SW480 (cell line): ENCODE measurements at regions not wholly inside any gene's neighbourhood (a gene's known extent, or its start where the extent isn't known, plus 50 kb on each side); places are given as distances from the start of the nearest gene placed in this dataset.
"Not testable (repeated sequence)": the region's sequence is repeated elsewhere in the genome, so short reads cannot be mapped to it uniquely, and the experiment has no call there.

ENCODE experiments used
- DNase-seq: peaks from one replicate; pipeline ENCODE4 v3.0.0-alpha.2; 2016; ENCODE audit warnings: low spot score

DNA sequence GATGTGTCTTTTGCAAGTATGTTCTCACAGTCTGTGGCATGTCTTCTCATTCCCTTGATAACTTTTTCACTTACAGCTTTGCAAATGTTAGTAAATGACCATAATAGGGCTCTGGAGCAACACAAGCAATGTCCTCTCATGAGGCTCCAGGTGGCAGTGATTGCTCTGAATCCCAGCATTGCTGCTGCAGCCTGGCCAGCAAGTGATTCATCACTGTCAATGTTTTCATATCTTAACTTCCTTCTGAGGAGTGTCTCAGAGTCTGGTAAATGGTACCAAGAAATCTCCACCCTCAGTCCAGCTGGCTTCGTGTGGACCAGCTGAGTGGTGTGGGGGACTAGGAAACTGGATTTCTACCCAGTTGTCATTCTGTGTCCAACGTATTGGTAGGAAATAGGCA is 139.6 kb downstream of the MYLK4 start:
- no peak for DNase-seq

DNA sequence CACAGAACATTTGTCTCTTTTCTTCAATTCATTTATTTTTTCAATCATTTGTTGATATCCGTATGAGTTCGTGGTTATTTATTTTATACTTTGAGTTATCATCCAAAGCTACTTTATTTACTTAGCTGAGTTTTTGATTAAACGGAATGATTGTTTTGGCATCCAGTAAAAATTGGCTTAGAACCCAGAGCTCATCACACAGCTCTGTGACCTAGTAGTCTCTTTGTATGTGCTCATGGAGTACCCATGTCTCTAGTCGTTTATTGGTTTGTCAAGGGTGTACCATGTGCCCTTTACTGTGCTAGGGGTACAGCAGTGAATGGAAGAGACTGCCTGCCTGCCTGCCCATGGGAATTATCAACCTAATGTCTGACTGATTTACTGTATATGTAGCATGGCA is 142.2 kb downstream of the MYLK4 start:
- no peak for DNase-seq

- no peak for DNase-seq
Measured at GRCh38 chr6:2600363-2600762, 150.4 kb downstream of the MYLK4 start.

- no peak for DNase-seq
Measured at GRCh38 chr6:2599817-2600216, 150.9 kb downstream of the MYLK4 start.

DNA sequence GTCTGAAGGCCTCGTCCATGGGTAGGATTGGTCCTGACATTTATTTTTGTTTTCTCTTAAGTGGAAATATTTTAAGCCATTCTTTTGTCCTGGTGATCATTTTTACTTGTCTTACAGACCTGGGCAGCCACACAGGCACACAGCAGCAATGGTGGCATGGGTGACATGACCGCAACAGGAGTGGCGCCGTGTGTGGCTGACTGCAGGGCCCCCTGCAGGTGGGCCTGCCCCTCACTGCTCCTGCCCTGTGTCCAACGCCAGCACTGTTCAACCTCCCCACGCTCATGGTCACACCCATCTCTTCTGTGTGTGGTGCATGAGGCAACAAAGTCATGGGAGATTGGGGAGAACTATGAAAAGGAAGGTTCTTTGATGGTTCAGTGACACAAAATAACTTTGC is 151.9 kb downstream of the MYLK4 start:
- DNase-seq, result no peak

DNA sequence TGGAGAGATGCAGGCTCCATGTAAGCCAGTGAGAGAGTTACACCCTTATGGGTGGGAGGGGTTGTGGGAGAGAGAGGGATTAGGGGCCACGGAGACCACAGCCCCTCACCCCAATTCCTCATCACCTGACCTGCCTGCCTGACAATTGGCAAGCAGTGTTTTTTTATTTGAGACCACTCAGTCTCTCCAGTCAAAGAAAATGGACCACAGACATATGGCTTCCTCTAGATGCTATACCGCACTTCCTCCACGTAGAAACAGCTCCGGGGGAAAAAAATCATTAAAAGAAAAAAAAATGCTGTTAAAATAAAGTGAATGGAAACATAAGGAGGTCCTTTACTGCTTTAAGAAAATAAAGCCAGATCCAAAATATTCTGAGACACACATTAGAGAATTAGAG is 152.7 kb downstream of the MYLK4 start:
- DNase-seq, result no peak

- DNase-seq, result not testable (repeated sequence)
Measured at GRCh38 chr6:2597457-2597856, 153.3 kb downstream of the MYLK4 start.

DNA sequence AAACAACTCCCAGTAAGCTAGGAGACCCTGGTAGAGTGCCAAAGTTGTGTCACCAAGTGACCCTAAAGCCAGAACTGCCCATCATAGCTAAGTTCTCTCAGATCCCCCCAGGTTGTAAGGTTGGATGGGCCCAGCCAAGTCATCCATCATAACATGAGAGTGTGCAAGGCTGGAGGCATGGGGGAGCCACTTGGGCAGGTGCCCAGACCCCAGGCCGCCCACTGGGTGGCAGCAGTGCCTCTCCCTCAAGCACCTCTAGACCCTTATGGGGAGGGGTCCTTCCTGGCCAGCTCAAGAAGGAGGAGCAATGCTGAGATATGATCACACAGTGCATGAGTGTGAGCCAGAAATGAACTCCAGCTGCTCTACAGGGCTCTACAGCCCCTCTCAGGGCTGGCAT is 154.5 kb downstream of the MYLK4 start:
- no peak for DNase-seq

DNA sequence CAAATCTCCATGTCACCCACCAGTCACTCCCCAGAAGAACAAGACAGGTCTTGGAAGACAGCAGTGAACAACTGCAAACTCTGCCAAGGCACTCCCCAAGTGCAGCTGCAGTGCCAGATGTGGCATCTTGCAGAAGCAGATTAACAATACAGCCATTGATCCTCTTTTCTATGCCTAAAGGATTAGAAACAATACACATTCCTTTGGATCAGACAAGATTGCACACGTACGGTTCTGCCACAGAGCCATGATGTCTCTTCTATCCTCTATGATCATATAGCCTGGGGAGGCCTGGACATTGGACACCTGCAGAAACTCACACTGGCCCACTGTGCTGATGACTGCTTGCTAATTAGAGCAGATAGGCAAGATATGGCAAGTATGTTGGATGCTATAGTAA is 155.9 kb downstream of the MYLK4 start:
- no peak for DNase-seq

- DNase-seq, result no peak
Measured at GRCh38 chr6:2593167-2593566, 157.6 kb downstream of the MYLK4 start.

DNA sequence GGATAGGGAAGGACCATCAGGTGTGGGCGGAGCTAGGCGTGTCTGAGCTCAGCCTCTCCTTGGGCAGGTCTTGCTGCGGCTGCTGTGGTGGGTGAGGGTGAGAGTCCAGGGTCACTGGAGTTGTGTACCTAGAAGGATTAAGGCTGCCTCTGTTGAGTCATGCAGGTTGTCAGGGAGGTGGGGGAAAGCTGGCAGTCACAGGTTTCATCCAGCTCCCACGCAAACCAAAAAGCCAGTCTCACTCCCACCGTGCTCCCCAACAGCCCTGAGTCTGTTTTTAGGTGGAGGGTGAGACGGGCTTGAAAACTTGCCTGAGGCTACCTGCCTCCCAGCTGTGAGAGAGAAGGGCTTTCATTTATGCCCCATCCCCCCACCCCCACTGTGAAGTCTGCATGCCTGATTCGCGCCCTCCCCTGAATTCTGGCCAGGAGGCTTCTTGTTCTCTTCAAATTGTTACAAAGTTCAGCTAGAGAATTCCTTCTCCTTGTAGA is 161.5 kb downstream of the MYLK4 start:
- DNase-seq, result no peak

GRCh38 chr6:2583459-2583858 is 167.3 kb downstream of the MYLK4 start:
- DNase-seq, result no peak

DNA sequence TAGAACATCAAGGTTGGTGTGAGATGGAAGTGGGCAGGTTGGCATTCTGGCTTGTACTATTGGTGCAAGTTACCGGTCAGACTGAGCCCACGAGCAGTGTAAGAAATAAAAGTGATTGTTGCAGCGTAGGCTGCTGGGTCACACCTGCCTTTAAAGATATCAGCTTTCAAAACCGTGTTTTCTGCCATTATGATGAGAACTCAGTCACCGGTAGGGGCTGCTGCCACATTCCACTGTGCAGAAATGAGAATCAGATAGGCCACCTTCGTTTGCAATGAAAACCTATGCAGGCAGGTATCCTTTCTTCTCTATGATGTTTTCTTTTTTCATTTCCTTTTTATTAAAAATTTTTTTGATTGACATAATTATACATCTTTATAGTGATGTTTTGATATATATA is 168.5 kb downstream of the MYLK4 start:
- no peak for DNase-seq

DNA sequence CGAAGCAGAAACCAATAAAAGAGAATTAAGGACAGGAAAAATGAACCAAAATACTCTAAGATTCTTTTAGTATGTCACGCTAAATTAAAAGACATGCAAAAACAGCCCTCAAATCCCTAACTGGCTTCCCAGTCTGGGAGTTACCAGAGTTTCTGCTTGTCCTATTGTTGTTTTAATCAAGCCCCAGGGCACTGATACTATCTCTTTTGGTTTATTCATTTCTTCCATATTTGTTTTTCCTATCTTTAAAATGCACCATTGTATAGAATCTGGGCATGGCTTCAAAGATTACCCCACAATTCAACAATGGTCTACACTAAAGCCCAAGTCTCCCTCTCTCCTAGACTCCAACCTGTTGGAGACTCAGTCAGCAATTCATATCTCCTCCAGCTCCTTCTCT is 169.1 kb downstream of the MYLK4 start:
- DNase-seq, result no peak

GRCh38 chr6:2581011-2581410 is 169.7 kb downstream of the MYLK4 start:
- no peak for DNase-seq

DNA sequence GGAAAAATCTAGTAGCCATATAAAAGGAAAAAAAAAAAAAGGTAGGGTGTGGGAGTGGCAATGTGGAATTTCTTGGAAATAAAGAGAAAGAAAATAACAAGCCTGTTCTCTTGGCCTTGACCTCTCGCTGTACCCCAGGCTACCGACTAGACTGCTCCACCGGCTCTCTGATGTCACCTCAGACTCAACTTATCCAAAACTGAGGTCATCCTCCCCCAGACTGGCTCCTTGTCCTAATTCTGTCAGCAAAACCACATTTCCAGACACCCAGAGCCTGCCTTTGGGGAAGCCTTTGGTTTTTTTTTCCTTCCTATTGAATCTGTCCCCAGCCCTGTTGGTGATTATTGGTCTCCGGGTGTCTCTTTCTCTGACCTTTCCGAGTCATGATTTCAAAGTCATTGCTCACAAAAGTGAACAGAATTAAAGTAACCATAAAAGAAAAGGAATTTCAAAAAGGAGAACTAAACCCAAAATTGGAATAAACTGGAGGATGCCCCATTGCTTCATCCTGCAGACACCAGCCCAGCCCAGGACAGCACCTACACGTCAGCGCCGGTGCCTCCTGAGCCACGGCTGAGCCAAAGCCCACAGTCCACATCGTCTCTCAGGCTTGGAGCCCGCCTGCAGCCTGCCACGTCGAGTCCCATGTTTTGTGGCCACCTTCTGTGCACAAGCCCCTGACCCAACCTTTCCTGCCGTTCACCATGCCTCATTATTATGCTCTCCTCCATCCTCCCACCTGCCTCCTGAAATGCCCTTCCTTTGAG is 170.7 kb downstream of the MYLK4 start:
- DNase-seq, result no peak

DNA sequence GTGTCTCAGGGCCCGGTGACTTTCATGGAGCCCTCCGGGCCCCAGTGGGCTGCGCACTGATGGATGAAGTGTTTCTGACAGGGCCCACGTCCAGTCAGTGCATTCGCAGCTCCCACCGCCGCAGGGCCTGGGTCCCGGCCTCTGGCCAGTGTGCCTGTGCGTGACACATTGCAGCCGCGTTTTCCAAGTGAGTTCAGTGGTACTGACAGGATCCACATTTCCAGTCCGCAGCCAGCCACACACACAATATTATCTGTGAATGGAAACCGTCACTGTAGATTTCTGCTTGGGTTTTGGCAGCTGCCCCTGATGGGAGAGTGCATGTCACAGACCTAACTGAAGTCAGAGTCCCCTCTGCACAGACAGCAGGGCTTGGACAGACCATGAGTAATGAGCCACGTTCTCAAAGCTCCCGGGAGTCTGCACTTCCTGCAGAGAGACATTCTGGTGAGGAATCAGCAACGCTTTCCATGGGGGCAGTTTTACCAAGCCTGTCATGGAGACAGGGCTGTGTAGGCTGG is 171.4 kb downstream of the MYLK4 start:
- DNase-seq, result no peak

- DNase-seq, result no peak
Measured at GRCh38 chr6:2578767-2579166, 172.0 kb downstream of the MYLK4 start.

- no peak for DNase-seq
Measured at GRCh38 chr6:2576499-2576898, 174.2 kb downstream of the MYLK4 start.

DNA sequence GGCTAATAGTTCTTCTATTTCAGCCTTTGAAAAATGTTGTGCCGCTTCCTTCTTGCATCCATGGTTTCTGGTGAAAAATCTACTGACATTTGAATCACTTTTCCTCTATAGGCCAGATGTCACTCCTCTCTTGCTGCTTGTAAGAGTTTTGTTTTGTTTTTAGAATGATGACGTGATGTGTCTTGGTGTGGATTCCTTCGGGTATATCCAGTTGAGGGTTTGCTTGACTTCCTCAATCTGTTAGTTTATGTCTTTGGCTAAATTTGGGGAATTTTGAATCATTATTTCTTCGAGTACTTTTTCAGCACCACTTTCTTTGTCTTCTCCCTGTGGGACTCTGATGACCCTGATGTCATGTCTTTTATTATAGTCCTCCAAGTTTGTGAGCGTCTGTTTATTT is 175.5 kb downstream of the MYLK4 start:
- DNase-seq, result no peak

GRCh38 chr6:2569420-2569819 is 181.3 kb downstream of the MYLK4 start:
- not testable (repeated sequence) for DNase-seq

- DNase-seq, result no peak
Measured at GRCh38 chr6:2566048-2566447, 184.7 kb downstream of the MYLK4 start.

- DNase-seq, result no peak
Measured at GRCh38 chr6:2565499-2565898, 185.2 kb downstream of the MYLK4 start.

- DNase-seq, result peak; percentile 64
Measured at GRCh38 chr6:2563635-2564034, 187.1 kb downstream of the MYLK4 start.
